ENCODE measurements at regions not wholly inside any gene's neighbourhood (a gene's known extent, or its start where the extent isn't known, plus 50 kb on each side); places are given as distances from the start of the nearest gene placed in this dataset.

- H3K4me3 ChIP-seq (ENCODE audit: low read depth, low read length) = no peak overlapping the region
- peak; percentile 61 for TF ChIP-seq CTCF (IDR thresholded peaks at IDR 0.05)
- H3K9ac ChIP-seq = no peak overlapping the region
- H3K27ac ChIP-seq = no peak overlapping the region
- H3K4me2 ChIP-seq (ENCODE audit: low read length) = no peak overlapping the region
- no peaks in the 10 kb centered on the region for H3K79me2 ChIP-seq
- H3K27me3 ChIP-seq (ENCODE audit: control insufficient read depth, insufficient read depth, low read length) = no peaks in the 10 kb centered on the region
- H3K36me3 ChIP-seq (ENCODE audit: control insufficient read depth, insufficient read depth, low read length) = no peaks in the 10 kb centered on the region
- no peak overlapping the region for H2AFZ ChIP-seq
- H3K9me3 ChIP-seq (ENCODE audit: control insufficient read depth, low read length) = no peaks in the 10 kb centered on the region
- no peaks in the 10 kb centered on the region for H3K4me1 ChIP-seq
Measured at GRCh38 chr1:48109390-48110013, 112.3 kb upstream of the TRABD2B start.

GRCh38 chr1:48107516-48107915 is 110.3 kb upstream of the TRABD2B start:
- no peak for TF ChIP-seq CTCF (IDR thresholded peaks at IDR 0.05)
- no peaks in the 10 kb centered on the region for H3K27me3 ChIP-seq (ENCODE audit: control insufficient read depth, insufficient read depth, low read length)
- H3K27ac ChIP-seq = no peak overlapping the region
- no peaks in the 10 kb centered on the region for H3K36me3 ChIP-seq (ENCODE audit: control insufficient read depth, insufficient read depth, low read length)
- no peaks in the 10 kb centered on the region for H3K4me1 ChIP-seq
- H2AFZ ChIP-seq = no peak overlapping the region
- H3K9me3 ChIP-seq (ENCODE audit: control insufficient read depth, low read length) = no peaks in the 10 kb centered on the region
- H3K79me2 ChIP-seq = no peaks in the 10 kb centered on the region
- H3K4me3 ChIP-seq (ENCODE audit: low read depth, low read length) = no peak overlapping the region
- H3K4me2 ChIP-seq (ENCODE audit: low read length) = no peak overlapping the region
- H3K9ac ChIP-seq = no peak overlapping the region

GRCh38 chr1:48106049-48106448 is 108.9 kb upstream of the TRABD2B start:
- TF ChIP-seq CTCF (IDR thresholded peaks at IDR 0.05) = no peak
- no peak overlapping the region for H3K9ac ChIP-seq
- no peak overlapping the region for H2AFZ ChIP-seq
- H3K4me2 ChIP-seq (ENCODE audit: low read length) = no peak overlapping the region
- no peaks in the 10 kb centered on the region for H3K9me3 ChIP-seq (ENCODE audit: control insufficient read depth, low read length)
- no peak overlapping the region for H3K27ac ChIP-seq
- H3K27me3 ChIP-seq (ENCODE audit: control insufficient read depth, insufficient read depth, low read length) = no peaks in the 10 kb centered on the region
- no peaks in the 10 kb centered on the region for H3K79me2 ChIP-seq
- H3K36me3 ChIP-seq (ENCODE audit: control insufficient read depth, insufficient read depth, low read length) = no peaks in the 10 kb centered on the region
- H3K4me3 ChIP-seq (ENCODE audit: low read depth, low read length) = no peak overlapping the region
- H3K4me1 ChIP-seq = no peaks in the 10 kb centered on the region

- no peak for TF ChIP-seq CTCF (IDR thresholded peaks at IDR 0.05)
- H3K79me2 ChIP-seq = no peaks in the 10 kb centered on the region
- H3K9ac ChIP-seq = no peak overlapping the region
- H3K4me1 ChIP-seq = no peaks in the 10 kb centered on the region
- no peak overlapping the region for H3K4me2 ChIP-seq (ENCODE audit: low read length)
- no peaks in the 10 kb centered on the region for H3K27me3 ChIP-seq (ENCODE audit: control insufficient read depth, insufficient read depth, low read length)
- H3K4me3 ChIP-seq (ENCODE audit: low read depth, low read length) = no peak overlapping the region
- no peak overlapping the region for H3K27ac ChIP-seq
- no peak overlapping the region for H2AFZ ChIP-seq
- no peaks in the 10 kb centered on the region for H3K36me3 ChIP-seq (ENCODE audit: control insufficient read depth, insufficient read depth, low read length)
- H3K9me3 ChIP-seq (ENCODE audit: control insufficient read depth, low read length) = no peaks in the 10 kb centered on the region
Measured at GRCh38 chr1:48105165-48105564, 108.0 kb upstream of the TRABD2B start.

GRCh38 chr1:48103495-48103894 is 106.3 kb upstream of the TRABD2B start:
- Histone ChIP-seq H3K4me1 (no peaks in the 10 kb centered on the region), H2AFZ (no peak overlapping the region), H3K4me2 (ENCODE audit: low read length) (no peak overlapping the region), H3K27ac (no peak overlapping the region), H3K9me3 (ENCODE audit: control insufficient read depth, low read length) (no peaks in the 10 kb centered on the region), H3K36me3 (ENCODE audit: control insufficient read depth, insufficient read depth, low read length) (no peaks in the 10 kb centered on the region), H3K4me3 (ENCODE audit: low read depth, low read length) (no peak overlapping the region), H3K9ac (no peak overlapping the region), H3K79me2 (no peaks in the 10 kb centered on the region), H3K27me3 (ENCODE audit: control insufficient read depth, insufficient read depth, low read length) (no peaks in the 10 kb centered on the region)
- TF ChIP-seq CTCF (IDR thresholded peaks at IDR 0.05) = no peak
